Gastrocnemius medialis (tissue), 4 donors: ENCODE measurements at regions not wholly inside any gene's neighbourhood (a gene's known extent, or its start where the extent isn't known, plus 50 kb on each side); places are given as distances from the start of the nearest gene placed in this dataset.
A peak's percentile ranks its signal among the peaks of the same experiment; 100 is the strongest.

Source experiments
- ATAC-seq, 2 donors: fragments of 150-250 bp; one replicate each; pipeline ENCODE4 v1.9.1; 2016
- DNase-seq, 2 donors: peaks; one replicate each; pipeline ENCODE4 v3.0.0-alpha.2; 2019
- H3K27ac ChIP-seq, 4 donors: fragments of 200-600 bp; sonication (generic); 1 replicate in 1 of 4; 2 replicates in 3 of 4; pipeline ENCODE4 v1.5.1; 2016 to 2018; ENCODE audit warnings: mild to moderate bottlenecking in 2 of 4, moderate library complexity in 1 of 4
- H3K27me3 ChIP-seq, 3 donors: fragments of 200-600 bp; sonication (generic) in 2 of 3; 1 replicate in 1 of 3; 2 replicates in 2 of 3; pipeline versions ENCODE4 v1.5.1 to v1.6.0; 2016 to 2019; ENCODE audit warnings: mild to moderate bottlenecking in 1 of 3, moderate library complexity in 1 of 3
- H3K36me3 ChIP-seq, 2 donors: fragments of 200-600 bp; sonication (generic) in 1 of 2; one replicate each; pipeline ENCODE4 v1.5.1; 2017 to 2018
- H3K4me1 ChIP-seq, 2 donors: fragments of 200-600 bp; sonication (generic) in 1 of 2; one replicate each; pipeline ENCODE4 v1.5.1; 2016 to 2017; ENCODE audit warnings: mild to moderate bottlenecking in 2 of 2
- H3K4me3 ChIP-seq, 4 donors: fragments of 200-600 bp; sonication (generic) in 3 of 4; 1 replicate in 1 of 4; 2 replicates in 3 of 4; pipeline ENCODE4 v1.5.1; 2016 to 2019; ENCODE audit warnings: mild to moderate bottlenecking in 2 of 4
- H3K9me3 ChIP-seq, 3 donors: fragments of 200-600 bp; sonication (generic) in 2 of 3; 1 replicate in 1 of 3; 2 replicates in 2 of 3; pipeline ENCODE4 v1.5.1; 2016 to 2019
- CTCF ChIP-seq, 5 experiments: fragments of 450-650 bp in 3 of 5; fragments of 200-600 bp in 2 of 5; sonication (generic) in 2 of 5; IDR thresholded peaks in 4 of 5; conservative IDR thresholded peaks in 1 of 5; 1 replicate in 4 of 5; 2 replicates in 1 of 5; pipeline ENCODE4 v1.5.1; 2016 to 2019; ENCODE audit warnings: antibody characterized with exemption in 5 of 5, mild to moderate bottlenecking in 3 of 5, moderate library complexity in 3 of 5
- POLR2A ChIP-seq, 2 donors: fragments of 450-650 bp; IDR thresholded peaks; one replicate each; pipeline ENCODE4 v1.6.1; 2017; ENCODE audit warnings: antibody characterized with exemption in 2 of 2, mild to moderate bottlenecking in 2 of 2, moderate library complexity in 2 of 2
- in situ Hi-C, 4 donors: fragments of 200-750 bp; cut with MboI; loops; one replicate each; pipeline versions ENCODE4 v1.15.0 to v1.8.0; 2017; ENCODE audit warnings: low sequenced_read_pairs in 4 of 4
- intact Hi-C: fragments of 100-400 bp; cut with DNase I; formaldehyde crosslinking; loops from one replicate; pipeline ENCODE4 v1.15.1; 2023; ENCODE audit warnings: low total_unique reads

- intact Hi-C loops = no loop called here
- ATAC-seq (no peak), DNase-seq (no peak)
- Histone ChIP-seq H3K4me3 (no peak overlapping the region), H3K9me3 (no peaks in the 10 kb centered on the region), H3K36me3 (no peaks in the 10 kb centered on the region), H3K27ac (no peak overlapping the region), H3K4me1 (no peaks in the 10 kb centered on the region), H3K27me3 (no peaks in the 10 kb centered on the region)
- in situ Hi-C loops = no loop called here
- TF ChIP-seq POLR2A (IDR thresholded peaks at IDR 0.05) (no peak), CTCF (IDR thresholded peaks at IDR 0.05 in 4 of 5, conservative IDR thresholded peaks at IDR 0.05 in 1 of 5) (no peak)
Measured at GRCh38 chr13:91014696-91015095, 332.8 kb upstream of the MIR17HG start.

DNA sequence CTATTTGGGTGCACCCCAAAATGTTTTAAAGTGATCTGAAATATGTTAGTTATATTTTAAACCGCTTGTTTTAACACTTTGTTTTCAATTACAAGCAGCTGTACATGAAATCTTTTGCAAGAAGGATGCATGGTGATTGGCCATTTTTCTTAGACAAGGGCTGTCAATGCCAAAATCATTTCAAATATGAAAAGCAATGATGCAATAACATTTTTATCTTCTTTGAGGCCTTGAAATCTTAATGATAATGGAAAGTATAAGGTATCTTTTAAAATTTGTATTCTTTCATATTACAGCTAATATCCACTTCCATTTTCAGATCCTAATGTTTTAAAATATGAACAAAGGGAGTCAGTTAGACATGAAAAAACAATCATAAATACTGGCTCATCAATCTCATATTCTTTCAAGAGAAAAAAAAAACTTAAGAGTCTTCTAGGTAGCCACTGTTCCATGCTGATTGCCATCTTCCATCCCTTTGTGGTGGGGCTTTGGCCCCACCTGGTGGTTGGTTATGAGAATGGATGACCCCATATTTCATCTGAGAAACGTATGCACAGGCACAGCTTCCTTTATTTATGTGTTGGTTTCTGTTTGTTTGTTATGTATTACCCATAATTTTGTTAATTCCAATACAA, 330.3 kb upstream of the MIR17HG start:
- no peak overlapping the region for H3K27ac ChIP-seq
- H3K27me3 ChIP-seq = no peaks in the 10 kb centered on the region
- DNase-seq = no peak
- in situ Hi-C loops (no loop called here), intact Hi-C loops (no loop called here)
- H3K4me3 ChIP-seq = no peak overlapping the region
- no peaks in the 10 kb centered on the region for H3K9me3 ChIP-seq
- H3K4me1 ChIP-seq = no peaks in the 10 kb centered on the region
- no peaks in the 10 kb centered on the region for H3K36me3 ChIP-seq
- TF ChIP-seq CTCF (IDR thresholded peaks at IDR 0.05 in 4 of 5, conservative IDR thresholded peaks at IDR 0.05 in 1 of 5) = peak in 3 of 5 experiments; percentile 13 to 42 (median 36)
- no peak for TF ChIP-seq POLR2A (IDR thresholded peaks at IDR 0.05)
- ATAC-seq = no peak

- ATAC-seq (no peak), DNase-seq (no peak)
- intact Hi-C loops (no loop called here), in situ Hi-C loops (no loop called here)
- Histone ChIP-seq H3K9me3 (no peaks in the 10 kb centered on the region), H3K36me3 (no peaks in the 10 kb centered on the region), H3K4me3 (no peak overlapping the region), H3K27ac (no peak overlapping the region), H3K27me3 (no peaks in the 10 kb centered on the region), H3K4me1 (no peaks in the 10 kb centered on the region)
- TF ChIP-seq POLR2A (IDR thresholded peaks at IDR 0.05) = no peak
- TF ChIP-seq CTCF (IDR thresholded peaks at IDR 0.05 in 4 of 5, conservative IDR thresholded peaks at IDR 0.05 in 1 of 5) = no peak
Measured at GRCh38 chr13:91017669-91018053, 329.8 kb upstream of the MIR17HG start.

- H3K4me1 ChIP-seq = no peaks in the 10 kb centered on the region
- H3K36me3 ChIP-seq = no peaks in the 10 kb centered on the region
- TF ChIP-seq CTCF (IDR thresholded peaks at IDR 0.05 in 4 of 5, conservative IDR thresholded peaks at IDR 0.05 in 1 of 5) (no peak), POLR2A (IDR thresholded peaks at IDR 0.05) (no peak)
- H3K27me3 ChIP-seq = no peaks in the 10 kb centered on the region
- DNase-seq (no peak), ATAC-seq (no peak)
- no peaks in the 10 kb centered on the region for H3K9me3 ChIP-seq
- in situ Hi-C loops = no loop called here
- intact Hi-C loops = no loop called here
- H3K4me3 ChIP-seq = no peak overlapping the region
- no peak overlapping the region for H3K27ac ChIP-seq
Measured at GRCh38 chr13:91020461-91021034, 326.9 kb upstream of the MIR17HG start.
